ENCODE measurements at regions not wholly inside any gene's neighbourhood (a gene's known extent, or its start where the extent isn't known, plus 50 kb on each side); places are given as distances from the start of the nearest gene placed in this dataset.
"Not testable (repeated sequence)": the region's sequence is repeated elsewhere in the genome, so short reads cannot be mapped to it uniquely, and the experiment has no call there.

DNA sequence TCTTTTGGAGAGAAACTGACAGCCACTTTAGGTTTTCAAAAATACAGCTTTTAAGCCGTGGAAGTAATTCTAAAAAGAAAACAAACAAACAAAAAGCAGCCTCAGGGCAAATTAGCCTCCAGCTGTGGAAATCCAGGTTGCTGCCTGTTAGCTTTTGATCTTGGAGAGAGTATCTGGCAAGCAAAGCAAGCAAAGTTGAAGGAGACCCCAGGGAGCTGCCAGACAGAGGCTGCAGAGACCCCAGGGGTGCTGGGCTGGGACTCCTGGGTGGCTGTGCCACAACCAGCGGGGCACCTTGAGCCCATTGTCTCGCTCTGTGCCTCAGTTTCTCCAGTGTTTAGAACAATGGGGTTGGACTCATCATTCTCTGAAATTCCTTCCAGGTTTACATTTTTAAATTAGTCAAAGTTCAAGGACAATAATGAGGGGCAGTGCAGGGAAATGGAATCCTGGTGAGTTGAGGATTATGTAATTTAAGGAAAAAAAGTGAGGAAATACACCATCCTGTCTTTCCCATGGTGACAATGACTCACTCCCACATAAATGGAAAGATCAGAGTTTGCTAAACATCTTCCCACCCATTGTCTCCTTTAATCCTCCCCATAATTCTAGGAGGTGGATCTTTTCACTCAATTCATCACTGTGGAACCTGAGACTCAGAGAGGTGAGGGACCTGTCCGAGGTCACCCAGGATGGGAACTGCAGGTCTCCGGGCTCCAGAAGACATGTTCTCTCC lies 480.5 kb downstream of the MATN1 start:
- DNase-seq (ENCODE audit: low spot score) (no peak), ATAC-seq (no peak)

GRCh38 chr1:30242168-30242567 lies 481.2 kb downstream of the MATN1 start:
- no peak for DNase-seq (ENCODE audit: low spot score)
- ATAC-seq, result no peak

DNA sequence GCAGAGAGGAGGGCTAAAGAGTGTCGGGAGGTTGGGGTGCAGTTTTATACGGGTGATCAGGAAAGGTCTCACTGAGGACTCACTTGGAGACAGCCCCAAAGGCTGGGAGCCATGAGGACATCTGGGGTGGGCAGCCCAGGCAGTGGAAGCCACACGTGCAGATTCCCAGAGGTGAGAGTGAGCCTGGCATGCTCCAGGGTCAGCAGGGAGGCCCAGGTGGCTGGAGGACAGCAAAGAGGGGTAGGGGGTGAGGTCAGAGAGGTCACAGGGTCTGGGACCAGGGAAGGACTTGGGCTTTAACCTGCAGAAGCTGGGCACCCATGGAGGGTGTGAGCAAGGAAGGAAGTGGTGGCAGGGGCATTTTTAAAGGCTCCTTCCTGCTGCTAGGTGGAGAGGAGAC lies 481.7 kb downstream of the MATN1 start:
- DNase-seq (ENCODE audit: low spot score), result no peak
- no peak for ATAC-seq

DNA sequence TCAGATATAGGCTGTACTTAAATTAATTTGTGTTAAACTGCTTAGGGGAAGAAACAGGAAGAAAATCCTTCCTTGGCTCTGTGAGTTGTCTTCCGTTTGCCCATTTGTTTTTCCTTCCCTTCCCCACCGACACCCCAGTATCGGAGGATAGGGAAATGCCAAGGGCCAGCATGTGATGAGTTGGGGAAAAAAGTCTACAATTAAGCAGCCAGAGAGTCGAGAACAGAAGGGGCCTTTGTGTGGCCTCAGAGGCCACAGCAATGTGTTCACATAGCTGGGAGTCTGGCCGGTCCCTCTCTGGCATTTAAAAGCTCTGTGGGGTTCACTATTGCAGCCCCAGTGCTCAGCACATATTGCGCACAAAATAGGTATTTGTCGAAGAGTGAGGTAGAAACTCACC lies 489.3 kb downstream of the MATN1 start:
- ATAC-seq, result no peak

GRCh38 chr1:30232288-30232899 lies 491.0 kb downstream of the MATN1 start:
- ATAC-seq, result peak; percentile 60
- DNase-seq (ENCODE audit: low spot score), result no peak

More for the DNA sequence above, 489.3 kb downstream of the MATN1 start:
- no peak for DNase-seq (ENCODE audit: low spot score)

DNA sequence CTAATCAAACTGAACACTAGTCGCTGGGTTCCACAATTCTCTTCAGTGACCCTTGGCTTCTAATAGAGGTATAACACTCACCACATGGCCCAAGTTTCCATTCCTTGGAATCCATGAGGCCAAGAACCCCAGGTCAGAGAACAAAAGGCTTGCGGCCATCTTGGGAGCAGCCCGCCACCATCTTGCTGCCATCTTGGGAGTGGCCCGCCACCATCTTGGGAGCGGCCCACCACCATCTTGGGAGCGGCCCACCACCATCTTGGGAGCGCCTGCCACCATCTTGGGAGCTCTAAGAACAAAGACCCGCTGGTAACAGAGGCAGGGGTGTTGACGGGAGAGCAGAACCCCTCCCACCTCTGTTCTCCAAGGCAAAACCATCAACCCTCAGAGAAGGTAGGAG lies 493.4 kb downstream of the MATN1 start:
- ATAC-seq (no peak), DNase-seq (ENCODE audit: low spot score) (no peak)

- ATAC-seq, result no peak
- DNase-seq (ENCODE audit: low spot score), result no peak
Observed at GRCh38 chr1:30229557-30229956, 493.8 kb downstream of the MATN1 start.

- DNase-seq (ENCODE audit: low spot score), result no peak
- no peak for ATAC-seq
Observed at GRCh38 chr1:30226648-30227047, 496.7 kb downstream of the MATN1 start.

DNA sequence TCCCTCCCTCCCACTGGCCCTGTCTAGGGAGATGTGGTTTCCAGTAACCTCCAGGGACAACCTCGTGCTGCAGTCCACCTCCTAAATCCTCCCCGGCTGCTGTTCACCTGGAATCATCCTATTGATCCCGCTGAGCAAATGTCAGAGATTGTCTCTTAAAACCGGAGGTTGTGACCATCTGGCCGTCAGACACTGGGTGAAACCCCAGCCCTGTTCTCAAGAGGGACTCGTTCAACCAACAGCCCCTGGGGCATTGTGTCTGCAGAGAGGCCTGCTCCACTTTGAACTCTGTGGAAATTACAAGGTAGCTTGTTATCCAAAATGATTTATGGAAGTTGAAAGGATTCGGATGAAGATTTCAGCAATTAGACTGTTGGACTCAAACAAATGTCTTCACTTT lies 498.0 kb downstream of the MATN1 start:
- no peak for DNase-seq (ENCODE audit: low spot score)
- no peak for ATAC-seq

DNA sequence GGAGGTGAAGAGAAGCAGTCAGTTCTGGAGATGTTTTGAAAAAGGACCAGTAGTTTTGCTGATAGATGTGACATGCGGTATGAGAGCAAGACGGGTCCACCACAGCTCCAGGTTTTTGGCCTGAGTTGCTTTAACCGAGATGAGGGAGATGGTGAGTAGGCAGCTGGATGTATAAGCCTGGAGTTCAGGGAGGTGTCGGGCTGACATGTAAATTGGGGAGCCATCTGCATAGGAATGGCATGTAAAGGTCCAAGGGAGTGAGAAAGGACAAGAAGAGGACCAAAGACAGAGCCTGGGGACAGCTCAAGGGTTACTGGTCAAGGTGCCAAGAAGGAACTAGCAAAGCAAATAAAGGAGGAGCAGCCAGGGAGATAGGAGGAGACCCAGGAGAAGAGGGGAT lies 503.7 kb downstream of the MATN1 start:
- no peak for DNase-seq (ENCODE audit: low spot score)
- no peak for ATAC-seq

DNA sequence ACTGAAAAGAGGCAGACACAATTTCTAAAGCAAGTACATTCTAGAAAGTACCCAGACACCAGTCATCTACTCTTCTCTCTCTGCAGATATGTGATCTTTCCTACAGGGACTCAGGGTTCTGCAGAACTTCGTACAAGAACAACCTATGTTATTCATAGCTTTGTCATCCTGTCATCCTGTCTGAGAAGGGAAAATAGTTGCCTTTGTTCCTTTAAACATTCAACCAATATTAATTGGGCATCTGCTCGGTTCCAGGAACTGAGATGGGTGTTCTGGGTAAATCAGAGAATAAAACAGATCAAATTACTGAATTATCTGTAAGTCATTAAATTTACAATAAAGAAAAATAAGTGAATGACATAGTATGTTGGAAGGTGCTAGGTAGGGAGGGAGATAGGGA lies 504.9 kb downstream of the MATN1 start:
- ATAC-seq (no peak), DNase-seq (ENCODE audit: low spot score) (no peak)

GRCh38 chr1:30216602-30217001 lies 506.8 kb downstream of the MATN1 start:
- DNase-seq (ENCODE audit: low spot score), result no peak
- no peak for ATAC-seq

- DNase-seq (ENCODE audit: low spot score), result no peak
- no peak for ATAC-seq
Observed at GRCh38 chr1:30213936-30214335, 509.4 kb downstream of the MATN1 start.

- DNase-seq (ENCODE audit: low spot score); ATAC-seq: not testable (repeated sequence)
Observed at GRCh38 chr1:30207962-30208361, 515.4 kb downstream of the MATN1 start.

DNA sequence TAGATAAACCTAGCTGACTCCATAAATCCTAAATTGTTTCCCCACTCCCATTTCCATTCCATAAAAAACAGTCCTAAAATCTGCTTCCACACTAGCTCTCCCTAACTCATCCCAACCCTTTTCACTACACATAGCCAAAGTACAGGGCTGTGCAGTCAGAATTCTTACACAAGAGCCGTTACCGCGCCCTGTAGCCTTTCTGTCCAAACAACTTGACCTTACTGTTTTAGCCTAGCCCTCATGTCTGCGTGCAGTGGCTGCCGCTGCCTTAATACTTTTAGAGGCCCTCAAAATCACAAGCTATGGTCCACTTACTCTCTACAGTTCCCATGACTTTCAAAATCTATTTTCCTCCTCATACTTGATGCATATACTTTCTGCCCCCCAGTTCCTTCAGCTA lies 516.8 kb downstream of the MATN1 start:
- not testable (repeated sequence) for DNase-seq (ENCODE audit: low spot score); ATAC-seq

DNA sequence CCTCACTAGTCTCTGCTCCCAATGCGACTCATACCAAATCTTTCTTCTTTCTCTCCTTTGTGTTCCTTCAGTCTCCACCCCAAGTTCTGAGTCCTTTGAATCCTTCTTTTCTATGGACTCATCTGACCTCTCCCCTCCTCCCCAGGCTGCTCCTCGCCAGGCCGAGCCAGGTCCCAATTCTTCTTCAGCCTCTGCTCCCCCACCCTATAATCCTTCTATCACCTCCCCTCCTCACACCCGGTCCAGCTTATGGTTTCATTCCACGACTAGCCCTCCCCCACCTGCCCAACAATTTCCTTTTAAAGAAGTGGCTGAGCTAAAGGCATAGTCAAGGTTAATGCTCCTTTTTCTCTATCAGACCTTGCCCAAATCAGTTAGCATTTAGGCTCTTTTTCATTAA lies 518.5 kb downstream of the MATN1 start:
- DNase-seq (ENCODE audit: low spot score); ATAC-seq: not testable (repeated sequence)

DNA sequence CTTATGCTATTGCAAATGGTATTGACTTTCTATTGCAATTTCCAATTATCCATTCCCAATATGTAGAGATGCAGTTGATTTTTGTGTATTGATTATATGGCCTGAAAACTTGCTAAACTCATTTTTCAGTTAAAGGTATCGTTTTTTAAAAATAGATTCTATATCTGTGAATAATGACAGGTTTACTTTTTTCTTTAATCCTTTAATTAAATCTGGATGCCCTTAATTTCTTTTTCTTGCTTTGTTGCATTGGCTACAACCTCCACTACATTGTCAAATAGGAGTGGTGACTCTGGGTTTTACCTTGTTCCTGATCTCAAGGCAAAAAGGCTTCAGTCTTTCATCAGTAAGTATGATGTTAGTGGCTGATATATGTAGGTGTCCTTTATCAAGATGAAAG lies 522.4 kb downstream of the MATN1 start:
- ATAC-seq (no peak), DNase-seq (ENCODE audit: low spot score) (no peak)

GRCh38 chr1:30200161-30200560 lies 523.2 kb downstream of the MATN1 start:
- DNase-seq (ENCODE audit: low spot score) (no peak), ATAC-seq (no peak)

GRCh38 chr1:30199563-30199962 lies 523.8 kb downstream of the MATN1 start:
- ATAC-seq, result no peak
- DNase-seq (ENCODE audit: low spot score), result no peak

DNA sequence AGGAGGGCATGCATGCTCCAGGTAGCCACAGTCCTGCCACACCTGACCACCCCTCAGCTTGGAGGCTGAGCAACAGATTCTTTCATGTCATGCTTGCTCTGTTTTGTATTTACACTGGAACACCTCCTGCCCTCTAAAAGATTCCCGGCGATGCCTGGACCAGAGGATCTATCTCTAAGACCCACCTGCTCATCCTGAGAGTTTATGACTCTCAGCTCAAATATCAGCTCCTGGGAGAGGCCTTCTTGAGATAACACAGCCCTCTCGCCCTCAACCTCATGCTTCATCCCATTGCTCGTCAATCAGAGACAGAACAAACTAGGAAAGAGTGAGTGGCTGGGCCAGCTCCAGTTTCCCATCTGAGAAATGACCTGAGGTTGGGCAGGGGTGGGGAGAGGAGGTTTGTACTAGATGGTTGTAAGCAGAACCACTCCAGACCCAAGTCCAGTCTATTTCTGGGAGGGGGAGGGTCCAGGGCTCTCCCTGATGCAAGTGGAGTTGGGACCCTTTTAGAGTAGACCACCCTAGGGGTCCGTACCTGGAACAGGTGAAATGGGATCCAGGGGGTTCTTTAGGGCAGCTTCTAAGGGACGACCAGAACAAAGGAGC lies 524.5 kb downstream of the MATN1 start:
- DNase-seq (ENCODE audit: low spot score), result no peak

DNA sequence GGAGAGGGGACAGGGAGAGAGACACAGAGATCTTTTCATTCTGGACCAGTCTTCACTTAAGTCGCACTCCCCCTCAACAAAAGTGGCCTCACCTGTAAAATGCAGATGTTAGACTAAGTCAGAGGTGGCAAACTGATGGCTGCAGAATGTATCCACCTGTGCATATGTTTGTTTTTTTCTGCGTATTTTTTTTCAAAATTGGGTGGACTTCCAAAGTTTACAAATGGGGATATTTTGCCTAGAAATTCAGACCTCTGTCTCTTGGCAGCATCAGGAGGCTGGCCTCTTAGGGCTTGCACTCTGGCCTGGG lies 525.0 kb downstream of the MATN1 start:
- no peak for ATAC-seq

More for the DNA sequence above, 524.5 kb downstream of the MATN1 start:
- no peak for ATAC-seq

DNA sequence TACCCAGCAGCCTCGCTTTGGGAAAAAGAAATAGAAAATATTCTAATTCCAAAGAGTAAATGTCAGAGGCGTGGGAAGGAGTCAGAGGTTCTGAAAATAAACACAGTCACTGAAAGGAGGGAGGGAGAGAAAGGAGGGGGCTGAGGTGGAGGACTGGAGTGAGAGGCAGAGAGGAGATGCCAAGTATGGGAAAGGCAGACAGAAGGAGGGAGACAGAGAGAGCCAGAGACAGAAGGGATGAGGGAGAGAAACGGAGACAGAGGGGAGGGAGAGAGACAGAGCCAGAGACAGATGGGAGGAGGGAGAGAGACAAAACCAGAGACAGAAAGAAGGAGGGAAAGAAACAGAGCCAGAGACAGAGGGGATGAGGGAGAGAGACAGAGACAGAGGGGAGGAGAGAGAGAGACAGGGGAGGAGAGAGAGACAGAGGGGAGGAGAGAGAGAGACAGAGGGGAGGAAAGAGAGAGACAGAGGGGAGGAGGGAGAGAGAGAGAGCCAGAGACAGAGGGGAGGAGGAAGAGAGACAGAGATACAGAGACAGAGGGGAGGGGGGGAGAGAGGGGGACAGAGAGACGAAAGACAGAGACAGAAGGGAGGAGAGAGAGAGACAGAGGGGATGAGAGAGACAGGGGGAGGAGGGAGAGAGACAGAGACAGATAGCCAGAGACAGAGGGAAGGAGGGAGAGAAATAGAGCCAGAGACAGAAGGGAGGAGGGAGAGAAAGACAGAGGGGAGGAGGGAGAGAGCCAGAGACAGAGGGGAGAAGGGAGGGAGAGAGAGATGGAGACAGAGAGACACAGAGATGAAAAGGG lies 525.5 kb downstream of the MATN1 start:
- ATAC-seq, result no peak
- DNase-seq (ENCODE audit: low spot score), result no peak

More for the DNA sequence above, 525.0 kb downstream of the MATN1 start:
- no peak for DNase-seq (ENCODE audit: low spot score)
